ENCODE measurements at regions not wholly inside any gene's neighbourhood (a gene's known extent, or its start where the extent isn't known, plus 50 kb on each side); places are given as distances from the start of the nearest gene placed in this dataset.
"Not testable (repeated sequence)": the region's sequence is repeated elsewhere in the genome, so short reads cannot be mapped to it uniquely, and the experiment has no call there.

DNA sequence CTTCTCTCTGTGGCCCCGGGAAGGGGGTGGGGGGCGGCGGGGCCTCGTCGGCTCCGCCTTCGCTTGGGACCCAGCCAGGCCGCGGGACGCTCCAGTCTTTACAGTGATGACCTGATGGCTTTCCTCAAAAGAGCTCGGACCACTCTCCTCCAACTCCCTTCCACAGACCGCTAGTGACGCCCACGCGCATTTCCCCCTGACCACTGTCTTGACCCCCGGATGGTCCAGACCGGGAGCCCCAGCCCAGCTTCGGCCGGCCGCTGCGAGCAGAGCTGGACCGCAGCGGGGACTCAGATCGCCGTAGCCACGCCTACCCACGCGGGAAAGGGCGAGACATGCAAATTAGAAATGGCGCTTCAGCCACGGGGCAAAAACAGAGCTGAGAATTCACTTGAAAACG lies 81.6 kb upstream of the RNU2-1 start:
- no peak for DNase-seq

DNA sequence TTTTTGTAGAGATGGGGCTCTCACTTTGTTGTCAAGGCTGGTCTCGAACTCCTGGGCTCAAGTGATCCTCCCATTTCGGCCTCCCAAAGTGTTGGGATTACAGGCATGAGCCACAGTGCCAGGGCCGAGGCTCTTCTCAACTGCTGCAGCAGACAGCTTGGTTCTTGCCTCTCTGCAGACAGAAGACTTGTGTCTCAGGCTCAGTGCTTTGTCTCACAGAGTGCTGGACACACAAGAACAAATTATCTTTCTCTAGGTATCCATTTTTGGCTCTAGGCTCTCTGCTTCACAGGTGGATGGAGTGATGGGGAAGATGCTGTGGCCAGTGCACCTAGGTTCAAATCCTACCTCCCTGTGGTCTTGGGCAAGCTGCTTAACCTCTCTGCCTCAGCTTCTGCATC lies 80.8 kb upstream of the RNU2-1 start:
- DNase-seq, result no peak

DNA sequence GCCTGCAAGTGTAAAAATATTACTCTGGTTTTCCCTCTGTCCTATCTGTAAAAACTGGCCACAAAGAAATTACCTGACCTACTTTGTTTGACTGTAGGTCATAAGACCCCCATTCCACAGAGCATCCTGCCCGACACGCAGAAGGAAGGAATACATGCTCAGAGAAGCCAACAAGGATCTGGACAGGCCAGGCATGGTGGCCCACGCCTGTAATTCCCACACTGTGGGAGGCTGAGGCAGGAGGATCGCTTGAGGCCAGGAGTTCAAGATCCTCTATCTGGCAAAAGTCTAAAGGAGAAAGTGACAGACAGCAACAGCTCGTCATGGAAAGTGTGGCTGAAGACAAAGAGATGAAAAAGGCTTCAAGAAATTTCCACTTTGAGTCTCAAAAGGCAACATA lies 78.2 kb upstream of the RNU2-1 start:
- DNase-seq, result no peak

DNA sequence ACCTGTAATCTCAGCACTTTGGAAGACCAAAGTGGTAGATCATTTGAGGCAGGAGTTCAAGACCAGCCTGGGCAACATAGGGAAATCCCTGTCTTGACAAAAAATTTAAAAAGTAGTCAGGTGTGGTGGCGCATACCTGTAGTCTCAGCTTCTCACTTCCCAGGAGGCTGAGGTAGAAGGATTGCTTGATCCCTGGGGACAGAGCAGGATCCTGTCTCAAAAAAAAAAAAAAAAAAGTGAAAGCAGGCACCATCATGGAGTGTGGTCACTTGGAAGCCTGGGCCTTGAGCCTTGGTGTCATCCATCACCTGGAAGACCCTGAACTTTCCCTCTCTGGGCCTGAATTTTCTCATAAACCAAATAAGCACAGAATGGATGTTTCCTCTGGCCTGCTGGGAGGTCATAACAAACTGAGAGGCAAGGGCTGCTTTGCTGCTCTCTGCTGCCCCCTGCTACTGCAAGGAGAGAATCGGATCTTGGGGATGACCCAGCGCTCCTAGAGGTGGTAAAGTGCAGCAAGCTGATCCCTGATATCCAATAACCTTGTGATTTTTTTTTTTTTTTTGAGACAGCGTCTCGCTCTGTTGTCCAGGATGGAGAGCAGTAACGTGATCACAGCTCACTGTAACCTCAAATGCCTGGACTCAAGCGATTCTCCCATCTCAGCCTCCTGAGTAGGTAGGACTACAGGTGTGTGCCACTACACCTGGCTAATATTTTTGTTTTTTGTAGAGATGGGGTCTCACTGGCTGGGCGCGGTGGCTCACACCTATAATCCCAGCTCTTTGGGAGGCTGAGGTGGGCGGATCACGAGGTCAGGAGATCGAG lies 75.9 kb upstream of the RNU2-1 start:
- DNase-seq, result no peak

DNA sequence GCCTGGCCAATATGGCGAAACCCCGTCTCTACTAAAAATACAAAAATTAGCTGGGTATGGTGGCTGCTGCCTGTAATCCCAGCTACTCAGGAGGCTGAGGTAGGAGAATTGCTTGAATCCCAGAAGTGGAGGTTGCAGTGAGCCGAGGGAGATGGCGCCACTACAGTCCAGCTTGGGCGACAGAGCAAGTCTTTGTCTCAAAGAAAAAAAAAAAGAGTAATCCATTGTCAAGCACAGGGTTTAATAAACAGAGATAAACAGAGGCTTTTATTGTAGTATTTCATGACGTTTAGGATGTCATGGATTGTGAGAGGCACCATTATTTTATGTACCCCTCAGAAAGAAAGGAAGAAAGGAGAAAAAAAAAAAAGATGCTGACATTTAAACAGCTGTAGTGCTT lies 75.2 kb upstream of the RNU2-1 start:
- DNase-seq, result no peak

DNA sequence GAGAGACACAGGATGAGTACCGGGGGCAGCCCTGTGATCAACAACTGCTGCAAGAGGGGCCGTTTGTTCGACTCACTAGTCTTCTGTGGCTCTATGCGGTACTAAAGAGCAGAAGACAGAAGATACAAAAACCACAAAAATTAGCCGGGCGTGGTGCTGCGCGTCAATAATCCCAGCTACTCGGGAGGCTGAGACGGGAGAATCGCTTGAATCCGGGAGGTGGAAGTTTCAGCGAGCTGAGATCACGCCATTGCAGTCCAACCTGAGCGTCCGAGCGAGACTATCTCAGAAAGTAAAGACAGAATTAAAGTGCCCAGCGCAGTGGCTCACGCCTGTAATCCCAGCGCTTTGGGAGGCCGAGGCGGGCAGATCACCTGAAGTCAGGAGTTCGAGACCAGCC lies 71.0 kb upstream of the RNU2-1 start:
- DNase-seq, result not testable (repeated sequence)

DNA sequence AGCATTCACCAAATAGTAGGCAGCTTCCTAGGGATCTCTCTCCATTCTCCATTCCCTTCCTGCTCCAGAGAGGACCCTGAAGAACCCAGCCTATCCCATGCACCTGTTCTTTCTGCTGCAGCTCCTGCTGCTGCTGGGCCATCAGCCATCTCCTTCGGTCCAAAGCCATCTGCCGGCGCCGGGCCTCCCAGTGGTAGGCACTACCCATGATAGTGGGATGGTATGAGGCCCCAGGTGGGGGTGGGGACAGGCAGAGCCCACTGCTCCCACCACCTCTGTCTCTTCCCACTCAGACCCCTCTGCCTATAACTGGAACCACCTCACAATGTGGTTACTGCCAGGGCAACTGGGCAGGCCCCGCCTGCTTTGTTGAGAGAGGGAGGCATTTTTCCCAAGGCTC lies 69.3 kb upstream of the RNU2-1 start:
- not testable (repeated sequence) for DNase-seq

DNA sequence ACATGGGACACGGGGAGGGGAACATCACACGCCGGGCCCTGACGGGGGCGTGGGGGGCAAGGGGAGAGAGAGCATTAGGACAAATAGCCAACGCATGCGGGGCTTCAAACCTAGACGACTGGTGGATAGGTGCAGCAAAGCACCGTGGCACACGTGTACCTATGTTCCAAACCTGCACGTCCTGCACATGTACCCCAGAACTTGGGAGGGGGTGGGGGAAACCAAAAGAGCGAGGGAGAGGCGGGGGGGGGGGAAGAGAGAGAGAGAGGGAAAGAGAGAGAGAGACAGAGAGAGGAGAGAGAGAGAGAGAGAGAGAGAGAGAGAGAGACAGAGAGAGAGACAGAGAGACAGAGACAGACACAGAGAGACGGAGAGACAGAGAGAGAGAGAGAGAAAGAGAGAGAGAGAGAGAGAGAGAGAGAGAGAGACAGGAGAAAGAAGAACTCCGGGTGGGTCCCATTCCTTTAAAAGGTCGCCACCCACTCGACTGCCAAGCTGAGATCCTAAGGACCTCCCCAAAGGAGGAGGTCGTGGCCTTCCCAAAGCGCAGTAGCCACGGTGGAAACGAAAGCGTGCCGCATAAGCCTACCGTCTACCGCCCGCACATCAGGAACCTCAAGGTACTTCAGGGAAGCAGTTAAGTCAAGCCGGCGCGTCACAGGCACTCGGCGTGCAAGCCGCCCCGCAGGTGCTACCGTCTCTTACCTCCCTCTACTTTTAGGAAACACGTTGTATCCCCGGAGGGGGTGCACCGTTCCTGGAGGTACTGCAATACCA lies 65.7 kb upstream of the RNU2-1 start:
- DNase-seq, result not testable (repeated sequence)

DNA sequence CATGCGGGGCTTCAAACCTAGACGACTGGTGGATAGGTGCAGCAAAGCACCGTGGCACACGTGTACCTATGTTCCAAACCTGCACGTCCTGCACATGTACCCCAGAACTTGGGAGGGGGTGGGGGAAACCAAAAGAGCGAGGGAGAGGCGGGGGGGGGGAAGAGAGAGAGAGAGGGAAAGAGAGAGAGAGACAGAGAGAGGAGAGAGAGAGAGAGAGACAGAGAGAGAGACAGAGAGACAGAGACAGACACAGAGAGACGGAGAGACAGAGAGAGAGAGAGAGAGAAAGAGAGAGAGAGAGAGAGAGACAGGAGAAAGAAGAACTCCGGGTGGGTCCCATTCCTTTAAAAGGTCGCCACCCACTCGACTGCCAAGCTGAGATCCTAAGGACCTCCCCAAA lies 55.9 kb upstream of the RNU2-1 start:
- DNase-seq, result not testable (repeated sequence)

DNA sequence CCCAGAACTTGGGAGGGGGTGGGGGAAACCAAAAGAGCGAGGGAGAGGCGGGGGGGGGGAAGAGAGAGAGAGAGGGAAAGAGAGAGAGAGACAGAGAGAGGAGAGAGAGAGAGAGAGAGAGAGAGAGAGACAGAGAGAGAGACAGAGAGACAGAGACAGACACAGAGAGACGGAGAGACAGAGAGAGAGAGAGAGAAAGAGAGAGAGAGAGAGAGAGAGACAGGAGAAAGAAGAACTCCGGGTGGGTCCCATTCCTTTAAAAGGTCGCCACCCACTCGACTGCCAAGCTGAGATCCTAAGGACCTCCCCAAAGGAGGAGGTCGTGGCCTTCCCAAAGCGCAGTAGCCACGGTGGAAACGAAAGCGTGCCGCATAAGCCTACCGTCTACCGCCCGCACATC lies 49.8 kb upstream of the RNU2-1 start:
- not testable (repeated sequence) for DNase-seq
